Endothelial cell of umbilical vein (primary cell): ENCODE measurements at regions not wholly inside any gene's neighbourhood (a gene's known extent, or its start where the extent isn't known, plus 50 kb on each side); places are given as distances from the start of the nearest gene placed in this dataset.

Experiments used
- BruUV-seq: library from RNA; stranded (reverse); fragments of 400-500 nt; replicated peaks from 2 replicates; lab custom pipeline; 2021; lab: Mats Ljungman, UMichigan
- CTCF ChIA-PET: fragments of 300-600, 350-600 bp; sonication (Branson Sonifier 250); formaldehyde crosslinking; loops from one replicate; lab custom pipeline; 2021; ENCODE audit warnings: antibody characterized with exemption, inconsistent platforms; lab: Charles Lee
- POLR2A ChIA-PET: fragments of 300-600, 350-600 bp; sonication (Branson Sonifier 250); formaldehyde crosslinking; loops from one replicate; lab custom pipeline; 2021; ENCODE audit warnings: antibody characterized with exemption, inconsistent platforms; lab: Charles Lee
- DNase-seq: peaks from one replicate; pipeline ENCODE4 v3.0.0-alpha.2; 2011; ENCODE audit warnings: low read depth, low spot score
- FAIRE-seq: peaks from 2 replicates; lab custom pipeline; 2011; peaks lifted over from hg19 to GRCh38; lab: Jason Lieb, UNC
- H2AFZ ChIP-seq: 2 replicates; pipeline ENCODE4 v1.6.0; 2012; ENCODE audit warnings: low read depth, low read length, control low read depth, inconsistent platforms
- H3K27ac ChIP-seq: 2 replicates; pipeline ENCODE4 v1.5.1; 2011; ENCODE audit warnings: low read depth, mild to moderate bottlenecking, control low read depth, low read length, moderate library complexity; ENCODE audit not compliant: insufficient read depth
- H3K27me3 ChIP-seq, 2 experiments: 2 replicates each; pipeline versions ENCODE4 v1.6.0 to v1.6.1; 2011; ENCODE audit warnings: low read length in 2 of 2, mixed read lengths in 1 of 2; ENCODE audit not compliant: control insufficient read depth in 2 of 2, insufficient read depth in 2 of 2
- H3K36me3 ChIP-seq, 2 experiments: 2 replicates in 1 of 2; 3 replicates in 1 of 2; pipeline ENCODE4 v1.5.1; 2011; ENCODE audit warnings: low read length in 2 of 2, mild to moderate bottlenecking in 1 of 2, moderate library complexity in 1 of 2; ENCODE audit not compliant: control insufficient read depth in 2 of 2, insufficient read depth in 2 of 2; ENCODE audit errors: extremely low read depth in 1 of 2
- H3K4me1 ChIP-seq: 3 replicates; pipeline ENCODE4 v1.5.1; 2011; ENCODE audit warnings: mild to moderate bottlenecking, low read length; ENCODE audit not compliant: control insufficient read depth, insufficient read depth; ENCODE audit errors: extremely low read depth
- H3K4me2 ChIP-seq: 2 replicates; pipeline ENCODE4 v1.6.1; 2011; ENCODE audit warnings: low read length, control low read depth, mixed read lengths; ENCODE audit not compliant: insufficient read depth
- H3K4me3 ChIP-seq, 3 experiments: fragments of 200-600 bp in 1 of 3; sonication (generic), shearing (Covaris generic) in 1 of 3; replicated peaks in 1 of 3; 2 replicates each; pipeline ENCODE4 v1.5.1; 2011 to 2016; ENCODE audit warnings: control low read depth in 3 of 3, low read length in 3 of 3, mild to moderate bottlenecking in 2 of 3, inconsistent platforms in 1 of 3, low read depth in 1 of 3, moderate library complexity in 1 of 3; ENCODE audit not compliant: insufficient read depth in 1 of 3
- H3K79me2 ChIP-seq: 2 replicates; pipeline ENCODE4 v1.6.0; 2012; ENCODE audit warnings: low read length, inconsistent platforms; ENCODE audit not compliant: control insufficient read depth, insufficient read depth
- H3K9ac ChIP-seq: replicated peaks from 2 replicates; pipeline ENCODE3; 2011; ENCODE audit warnings: low read length, control low read depth; ENCODE audit not compliant: insufficient read depth; ENCODE audit errors: extremely low read depth
- H3K9me1 ChIP-seq: replicated peaks from 3 replicates; pipeline ENCODE4 v1.6.0; 2011; ENCODE audit warnings: mild to moderate bottlenecking, low read length; ENCODE audit not compliant: control insufficient read depth, insufficient read depth; ENCODE audit errors: extremely low read depth
- H3K9me3 ChIP-seq: replicated peaks from 2 replicates; pipeline ENCODE4 v1.5.1; 2012; ENCODE audit warnings: low read length, inconsistent platforms; ENCODE audit not compliant: control insufficient read depth, insufficient read depth
- H4K20me1 ChIP-seq: replicated peaks from 2 replicates; pipeline ENCODE3; 2011; ENCODE audit warnings: mild to moderate bottlenecking, low read length; ENCODE audit not compliant: control insufficient read depth, insufficient read depth; ENCODE audit errors: extremely low read depth
- CTCF ChIP-seq, 2 donors: IDR thresholded peaks; 1 replicate in 1 of 2; 2 replicates in 1 of 2; pipeline ENCODE4 v1.5.1; 2011; ENCODE audit warnings: low read length in 2 of 2, mild to moderate bottlenecking in 2 of 2, moderate library complexity in 2 of 2, control low read depth in 1 of 2, inconsistent platforms in 1 of 2, low read depth in 1 of 2; ENCODE audit not compliant: insufficient read depth in 1 of 2; ENCODE audit errors: extremely low read depth in 1 of 2
- EZH2 ChIP-seq: IDR thresholded peaks from 2 replicates; pipeline ENCODE4 v1.6.1; 2012; ENCODE audit warnings: borderline replicate concordance, low read depth, mild to moderate bottlenecking, moderate library complexity, low read length, inconsistent platforms; ENCODE audit not compliant: severe bottlenecking
- FOS ChIP-seq: IDR thresholded peaks from 2 replicates; pipeline ENCODE4 v1.6.1; 2011; ENCODE audit warnings: mild to moderate bottlenecking, low read length, moderate library complexity, borderline replicate concordance; ENCODE audit not compliant: insufficient read depth
- JUN ChIP-seq: IDR thresholded peaks from 2 replicates; pipeline ENCODE4 v1.6.1; 2011; ENCODE audit warnings: borderline replicate concordance, low read depth; ENCODE audit not compliant: insufficient read length, insufficient read depth
- MYC ChIP-seq: IDR thresholded peaks from one replicate; pipeline ENCODE4 v1.6.1; 2011; ENCODE audit warnings: mild to moderate bottlenecking, low read depth, low read length
- POLR2A ChIP-seq: IDR thresholded peaks from 2 replicates; pipeline ENCODE4 v1.6.1; 2012; ENCODE audit warnings: low read depth, mild to moderate bottlenecking, control low read depth, low read length
- dilution Hi-C: fragments of 300-500 bp; cut with MboI; formaldehyde crosslinking; loops from one replicate; pipeline ENCODE4 v1.15.0; 2019; ENCODE audit warnings: low sequenced_read_pairs; ENCODE audit not compliant: extremely low pct_ligation_motif_present
- intact Hi-C: fragments of 100-400 bp; cut with micrococcal nuclease; formaldehyde crosslinking; loops from one replicate; pipeline ENCODE4 v1.10.0; 2022

GRCh38 chr10:57624066-57624465 lies 643.6 kb downstream of the IPMK start:
- BruUV-seq, result no TSS peak

More at GRCh38 chr10:57624066-57624465, 643.6 kb downstream of the IPMK start:
- FAIRE-seq (peak; percentile 8), DNase-seq (no peak)
- H3K36me3 ChIP-seq, result no peaks in the 10 kb centered on the region
- H3K4me1 ChIP-seq, result no peaks in the 10 kb centered on the region
- no peak overlapping the region for H2AFZ ChIP-seq
- no peak overlapping the region for H3K4me3 ChIP-seq
- H3K9me3 ChIP-seq, result no peaks in the 10 kb centered on the region
- no peak overlapping the region for H3K9ac ChIP-seq
- H3K79me2 ChIP-seq, result no peaks in the 10 kb centered on the region
- H3K4me2 ChIP-seq, result no peak overlapping the region
- CTCF ChIA-PET, result no interaction called here
- POLR2A ChIA-PET, result no interaction called here
- H3K9me1 ChIP-seq, result no peaks in the 10 kb centered on the region
- intact Hi-C loops, result no loop called here
- no peaks in the 10 kb centered on the region for H4K20me1 ChIP-seq
- no peak for TF ChIP-seq POLR2A
- TF ChIP-seq EZH2, result no peak
- no peak for TF ChIP-seq CTCF (IDR thresholded peaks at IDR 0.05; ENCODE audit: extremely low read depth in 1 of 2, insufficient read depth in 1 of 2, low read depth in 1 of 2, low read length in 2 of 2)
- TF ChIP-seq JUN, result no peak
- TF ChIP-seq FOS, result no peak
- TF ChIP-seq MYC, result no peak
- no peaks in the 10 kb centered on the region for H3K27me3 ChIP-seq
- H3K27ac ChIP-seq, result no peak overlapping the region
- dilution Hi-C loops, result no loop called here
